GM04504 (cell line): ENCODE measurements at regions not wholly inside any gene's neighbourhood (a gene's known extent, or its start where the extent isn't known, plus 50 kb on each side); places are given as distances from the start of the nearest gene placed in this dataset.
A peak's percentile ranks its signal among the peaks of the same experiment; 100 is the strongest.
"Not testable (repeated sequence)": the region's sequence is repeated elsewhere in the genome, so short reads cannot be mapped to it uniquely, and the experiment has no call there.

Experiments
- DNase-seq: peaks from one replicate; pipeline ENCODE4 v3.0.0-alpha.2; 2012; ENCODE audit warnings: low read depth

DNA sequence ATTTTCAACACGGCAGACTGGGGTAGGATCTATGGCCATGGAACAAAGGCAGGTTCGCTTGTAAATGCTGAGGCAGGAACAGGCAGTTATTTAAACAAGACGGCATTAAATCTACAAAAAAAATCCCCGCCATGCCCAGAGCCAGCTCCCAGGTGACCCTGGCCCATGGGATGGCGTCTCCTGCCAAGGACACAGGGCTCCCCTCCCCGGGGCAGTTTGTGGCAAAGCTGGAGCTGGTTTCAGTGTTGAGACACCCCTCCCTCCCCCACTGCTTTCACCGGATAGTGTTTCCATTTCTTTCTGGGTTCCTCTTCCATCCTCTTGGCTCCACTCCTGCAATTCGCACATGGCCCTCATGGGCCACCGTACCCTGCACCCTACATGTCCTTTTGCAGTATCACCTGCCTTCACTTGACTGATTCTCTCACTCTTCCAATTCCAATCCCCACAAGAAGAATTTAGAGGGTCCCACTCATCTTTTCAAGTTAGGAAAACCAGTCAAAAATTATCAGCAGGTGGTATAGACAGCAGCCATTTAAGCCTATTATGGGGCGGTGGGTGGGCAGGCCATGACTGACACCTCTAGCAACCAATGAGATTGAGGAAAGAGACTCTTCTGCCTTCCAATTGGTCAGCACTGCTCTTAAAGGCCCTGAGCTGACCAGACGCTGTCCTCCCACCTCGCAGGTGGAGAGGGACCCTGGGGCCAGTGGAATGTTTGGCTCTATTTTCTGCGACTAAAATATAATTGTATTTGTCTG lies 52.0 kb downstream of the OLIG1 start:
- DNase-seq = peak; percentile 3

- DNase-seq = no peak
Measured at GRCh38 chr21:33122507-33122906, 52.6 kb downstream of the OLIG1 start.

GRCh38 chr21:33123374-33124123 lies 53.6 kb downstream of the OLIG1 start:
- no peak for DNase-seq

DNA sequence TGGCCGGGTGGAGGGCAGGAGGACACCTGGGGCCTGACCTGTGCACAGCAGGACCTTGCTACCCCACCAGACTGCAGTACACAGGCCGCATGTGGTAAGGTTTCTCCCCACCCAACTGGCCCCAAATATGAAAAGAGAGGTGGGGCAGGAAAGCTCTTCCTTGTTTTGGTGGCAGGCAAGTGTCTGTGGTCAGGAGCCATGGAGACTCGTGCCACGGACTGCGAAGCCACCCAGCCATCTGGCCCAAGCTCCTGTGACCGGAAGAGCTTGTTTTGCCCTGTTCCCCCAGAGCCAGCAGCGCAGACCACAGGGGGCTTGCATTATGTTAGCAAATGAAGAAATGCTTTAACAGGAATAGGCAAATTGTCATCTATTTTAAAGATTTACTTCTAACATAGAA lies 54.9 kb downstream of the OLIG1 start:
- DNase-seq = no peak

DNA sequence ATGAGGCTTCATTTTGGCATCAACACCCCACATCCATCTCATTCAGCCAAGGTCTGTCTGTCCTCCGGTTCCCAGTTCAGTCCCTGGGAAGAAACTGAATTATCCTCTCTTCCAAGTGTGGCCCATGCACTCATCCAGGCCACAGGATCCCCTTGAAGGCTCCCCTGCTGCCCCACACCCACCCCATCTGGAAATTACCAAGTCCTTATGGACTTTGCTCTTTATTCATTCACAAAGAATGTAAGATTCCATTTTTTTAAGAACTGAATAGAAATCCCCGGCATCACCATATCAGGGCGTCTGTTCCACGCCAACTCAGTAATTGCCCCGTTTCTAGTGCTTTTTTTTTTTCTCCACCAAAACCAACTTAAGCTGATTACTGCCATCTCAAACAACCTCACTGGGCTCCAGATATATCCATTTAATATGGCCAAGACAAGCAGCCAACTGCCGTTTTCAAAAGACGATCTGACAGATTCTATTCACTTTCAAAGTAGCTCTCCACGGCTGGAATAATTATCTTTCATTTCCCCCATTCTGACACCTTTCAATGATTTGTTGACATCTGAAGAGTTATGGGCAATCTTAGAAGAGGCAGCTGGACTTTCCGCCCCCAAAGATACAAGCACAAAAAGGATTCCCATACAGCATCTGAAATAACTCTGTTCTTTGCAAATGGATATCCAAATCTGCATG lies 55.9 kb downstream of the OLIG1 start:
- no peak for DNase-seq

DNA sequence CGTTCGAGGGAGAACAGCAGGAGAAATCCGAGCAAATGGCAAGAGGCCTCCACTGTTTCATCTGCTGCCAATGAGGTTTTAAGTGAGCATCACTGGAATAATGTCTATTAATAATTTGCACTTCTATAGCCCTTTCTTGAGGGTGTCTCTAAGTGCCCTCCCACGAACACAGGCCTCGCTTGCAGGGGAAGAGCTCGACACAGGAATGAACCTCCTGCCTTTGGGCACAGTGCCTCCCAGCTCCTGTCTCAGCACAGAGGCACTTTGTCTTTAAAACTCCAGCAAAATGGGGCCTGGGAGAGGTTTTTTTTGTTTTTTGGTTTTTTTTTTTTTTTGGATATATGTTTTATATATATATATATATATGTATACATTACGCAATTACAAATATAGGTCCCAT lies 56.6 kb downstream of the OLIG1 start:
- DNase-seq = no peak

GRCh38 chr21:33127154-33127867 lies 57.4 kb downstream of the OLIG1 start:
- peak; percentile 31 for DNase-seq

- no peak for DNase-seq
Measured at GRCh38 chr21:33127868-33128242, 57.9 kb downstream of the OLIG1 start.

DNA sequence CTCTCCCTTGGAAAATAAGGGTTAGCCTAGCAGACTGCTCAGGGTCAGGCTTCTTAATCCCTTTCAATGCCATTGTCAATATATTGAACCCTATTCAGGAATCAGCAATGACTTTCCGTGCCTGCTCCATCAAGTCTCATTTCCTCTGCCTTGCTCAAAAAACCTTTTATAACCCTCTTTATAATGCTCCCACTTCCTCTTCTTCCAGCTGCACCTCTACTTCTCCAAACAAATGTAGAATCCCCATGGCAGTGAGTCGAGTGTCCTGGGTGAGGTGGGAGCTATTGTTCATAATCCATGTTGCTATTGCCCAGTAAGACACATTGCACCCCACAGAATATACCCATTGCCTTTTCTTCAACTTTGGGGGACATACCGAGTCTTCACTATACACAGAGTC lies 58.6 kb downstream of the OLIG1 start:
- DNase-seq = no peak

GRCh38 chr21:33132054-33132453 lies 62.1 kb downstream of the OLIG1 start:
- no peak for DNase-seq

- DNase-seq = no peak
Measured at GRCh38 chr21:33133892-33134291, 64.0 kb downstream of the OLIG1 start.

GRCh38 chr21:33135925-33136324 lies 66.0 kb downstream of the OLIG1 start:
- no peak for DNase-seq

DNA sequence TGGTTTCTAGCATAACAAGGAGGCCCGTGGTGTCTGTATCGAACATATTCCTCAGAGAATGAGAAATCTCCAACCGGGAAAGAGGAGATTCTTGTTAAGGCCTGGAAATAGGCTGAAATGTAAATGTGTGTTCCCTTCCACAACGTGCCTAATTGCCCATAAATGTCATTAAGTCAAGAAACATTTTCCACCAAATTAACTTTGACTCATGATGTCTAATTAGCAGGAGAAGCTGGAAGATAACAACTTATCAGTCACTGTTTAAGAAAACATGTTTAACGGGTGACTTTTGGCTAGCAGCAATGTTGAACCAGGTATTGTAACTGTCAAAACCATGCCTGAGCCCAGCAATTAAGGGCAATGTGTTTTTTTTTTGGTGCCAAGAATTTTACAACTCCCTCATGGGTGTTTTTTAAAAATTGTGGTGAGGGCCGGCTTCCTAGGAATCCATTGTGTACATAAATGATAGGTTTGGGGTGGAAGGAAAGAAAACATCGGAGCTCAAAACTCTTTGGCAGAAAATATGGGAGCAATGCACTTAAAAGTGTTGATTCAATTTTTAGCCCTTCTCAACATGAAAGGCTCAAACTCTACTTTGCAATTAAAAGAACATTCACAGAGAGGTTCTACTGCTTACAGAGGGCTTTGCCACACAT lies 67.0 kb downstream of the OLIG1 start:
- no peak for DNase-seq

GRCh38 chr21:33139084-33139483 lies 69.1 kb downstream of the OLIG1 start:
- DNase-seq = no peak

GRCh38 chr21:33140288-33140687 lies 70.3 kb downstream of the OLIG1 start:
- DNase-seq = no peak

DNA sequence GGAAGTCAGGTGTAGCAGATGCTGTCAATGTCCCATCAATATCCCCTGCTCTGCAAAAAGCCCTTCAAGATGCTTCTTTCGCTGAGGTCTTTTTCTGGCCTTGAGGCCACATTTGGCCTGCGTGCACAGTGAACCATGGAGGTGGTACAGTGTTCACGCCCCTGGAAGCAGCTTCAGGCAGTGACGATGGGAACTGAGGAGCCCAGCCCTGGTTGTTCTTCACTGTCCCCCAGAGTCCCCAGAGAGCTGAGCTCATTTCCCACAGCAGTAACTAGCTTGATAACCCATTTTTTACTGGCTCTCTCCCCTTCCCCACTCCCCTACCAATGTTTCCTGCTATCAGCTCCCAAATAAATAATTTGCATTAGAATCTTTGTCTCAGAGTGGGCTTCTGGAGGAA lies 76.5 kb downstream of the OLIG1 start:
- no peak for DNase-seq

GRCh38 chr21:33149181-33149580 lies 79.2 kb downstream of the OLIG1 start:
- DNase-seq = no peak

- not testable (repeated sequence) for DNase-seq
Measured at GRCh38 chr21:33150968-33151367, 78.8 kb upstream of the IFNAR2 start.

GRCh38 chr21:33151941-33152731 lies 77.6 kb upstream of the IFNAR2 start:
- DNase-seq = no peak

DNA sequence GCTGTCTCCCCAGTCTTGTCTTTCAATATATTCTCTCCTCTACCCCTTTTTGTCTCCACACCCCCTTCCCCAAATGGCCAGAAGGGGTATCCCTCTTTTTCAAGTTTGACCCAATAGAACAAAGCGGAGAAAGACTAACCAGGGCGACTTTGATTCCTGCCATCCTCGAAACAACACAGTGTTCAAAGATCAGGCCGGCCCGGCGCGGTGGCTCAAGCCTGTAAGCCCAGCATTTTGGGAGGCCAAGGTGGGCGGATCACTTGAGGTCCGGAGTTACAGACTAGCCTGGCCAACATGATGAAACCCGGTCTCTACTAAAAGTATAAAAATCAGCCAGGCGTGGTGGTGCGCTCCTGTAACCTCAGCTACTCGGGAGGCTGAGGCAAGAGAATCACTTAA lies 77.0 kb upstream of the IFNAR2 start:
- no peak for DNase-seq

- DNase-seq = no peak
Measured at GRCh38 chr21:33155005-33155404, 74.7 kb upstream of the IFNAR2 start.
